Effector memory CD4-positive, alpha-beta T cell (primary cell): ENCODE measurements at regions not wholly inside any gene's neighbourhood (a gene's known extent, or its start where the extent isn't known, plus 50 kb on each side); places are given as distances from the start of the nearest gene placed in this dataset.

ENCODE experiments used
- DNase-seq, 3 donors: peaks; one replicate each; pipeline ENCODE4 v3.0.0-alpha.2; 2020
- H3K27ac ChIP-seq: 2 replicates; pipeline ENCODE4 v1.7.0; 2013; ENCODE audit warnings: mild to moderate bottlenecking, low read length, moderate library complexity; ENCODE audit not compliant: insufficient read depth, poor library complexity, severe bottlenecking
- H3K27me3 ChIP-seq: replicated peaks from 2 replicates; pipeline ENCODE4 v1.7.0; 2013; ENCODE audit warnings: mild to moderate bottlenecking, low read length; ENCODE audit not compliant: insufficient read depth, control insufficient read depth, poor library complexity, severe bottlenecking
- H3K36me3 ChIP-seq: 2 replicates; pipeline ENCODE4 v1.7.0; 2013; ENCODE audit warnings: mild to moderate bottlenecking, low read length, moderate library complexity; ENCODE audit not compliant: control insufficient read depth, insufficient read depth
- H3K4me1 ChIP-seq: 2 replicates; pipeline ENCODE4 v1.7.0; 2013; ENCODE audit warnings: low read length, mild to moderate bottlenecking; ENCODE audit not compliant: control insufficient read depth, insufficient read depth, poor library complexity, severe bottlenecking
- H3K4me3 ChIP-seq: 2 replicates; pipeline ENCODE4 v1.7.0; 2013; ENCODE audit warnings: low read length, low read depth, mild to moderate bottlenecking; ENCODE audit not compliant: insufficient read depth, poor library complexity, severe bottlenecking
- H3K9me3 ChIP-seq: 2 replicates; pipeline ENCODE4 v1.7.0; 2013; ENCODE audit warnings: mild to moderate bottlenecking, low read length, moderate library complexity; ENCODE audit not compliant: control insufficient read depth

DNA sequence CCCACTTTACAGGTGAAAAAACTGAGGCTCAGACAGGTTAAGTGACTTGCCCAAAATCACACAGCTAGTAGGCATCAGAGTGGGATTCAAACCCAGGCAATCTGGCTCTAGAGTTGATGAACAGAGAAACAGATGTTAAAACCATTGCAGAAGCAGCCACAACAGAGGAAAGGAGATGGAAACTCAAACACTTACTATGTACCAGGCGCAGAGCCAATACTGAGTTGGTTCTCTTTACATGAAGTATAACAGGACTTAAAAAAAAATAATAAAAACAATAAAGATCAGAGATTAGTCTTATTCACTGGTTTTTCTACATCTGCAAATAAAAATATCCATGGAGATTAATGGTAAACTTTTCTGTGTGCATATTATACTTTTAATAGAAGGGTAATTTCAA, 84.9 kb upstream of the SPATA12 start:
- H3K4me3 ChIP-seq = no peak overlapping the region
- no peaks in the 10 kb centered on the region for H3K36me3 ChIP-seq
- no peak overlapping the region for H3K27ac ChIP-seq
- H3K27me3 ChIP-seq = no peaks in the 10 kb centered on the region
- H3K4me1 ChIP-seq = no peaks in the 10 kb centered on the region
- H3K9me3 ChIP-seq = no peaks in the 10 kb centered on the region
- no peak for DNase-seq

- H3K4me3 ChIP-seq = no peak overlapping the region
- H3K27me3 ChIP-seq = no peaks in the 10 kb centered on the region
- no peaks in the 10 kb centered on the region for H3K36me3 ChIP-seq
- H3K27ac ChIP-seq = no peak overlapping the region
- H3K4me1 ChIP-seq = no peaks in the 10 kb centered on the region
- H3K9me3 ChIP-seq = no peaks in the 10 kb centered on the region
- no peak for DNase-seq
Observed at GRCh38 chr3:56974247-56974930, 86.1 kb upstream of the SPATA12 start.

DNA sequence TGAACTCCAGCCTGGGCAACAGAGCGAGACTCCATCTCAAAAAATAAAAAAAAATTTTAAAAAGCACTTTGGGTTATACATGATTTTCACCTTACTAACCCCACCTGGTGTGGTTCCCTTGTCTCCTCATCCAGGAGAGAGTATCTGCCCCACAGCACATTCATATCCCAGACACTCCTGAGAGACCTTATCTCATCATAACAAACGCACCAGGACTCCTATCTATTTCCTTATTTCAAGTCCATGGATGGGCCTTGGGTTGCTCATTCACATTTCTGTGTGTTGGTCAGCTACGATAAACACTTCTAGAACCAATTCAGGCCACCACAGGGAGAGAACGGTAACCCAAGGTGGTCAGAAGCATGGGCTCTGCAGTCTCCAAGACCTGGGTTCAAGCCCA, 88.6 kb upstream of the SPATA12 start:
- H3K27me3 ChIP-seq = no peaks in the 10 kb centered on the region
- no peaks in the 10 kb centered on the region for H3K9me3 ChIP-seq
- no peak overlapping the region for H3K27ac ChIP-seq
- no peak for DNase-seq
- no peaks in the 10 kb centered on the region for H3K4me1 ChIP-seq
- H3K4me3 ChIP-seq = no peak overlapping the region
- no peaks in the 10 kb centered on the region for H3K36me3 ChIP-seq

GRCh38 chr3:56971261-56971660, 89.2 kb upstream of the SPATA12 start:
- Histone ChIP-seq H3K9me3 (no peaks in the 10 kb centered on the region), H3K27ac (no peak overlapping the region), H3K4me3 (no peak overlapping the region), H3K36me3 (no peaks in the 10 kb centered on the region), H3K4me1 (no peaks in the 10 kb centered on the region), H3K27me3 (no peaks in the 10 kb centered on the region)
- DNase-seq = no peak

DNA sequence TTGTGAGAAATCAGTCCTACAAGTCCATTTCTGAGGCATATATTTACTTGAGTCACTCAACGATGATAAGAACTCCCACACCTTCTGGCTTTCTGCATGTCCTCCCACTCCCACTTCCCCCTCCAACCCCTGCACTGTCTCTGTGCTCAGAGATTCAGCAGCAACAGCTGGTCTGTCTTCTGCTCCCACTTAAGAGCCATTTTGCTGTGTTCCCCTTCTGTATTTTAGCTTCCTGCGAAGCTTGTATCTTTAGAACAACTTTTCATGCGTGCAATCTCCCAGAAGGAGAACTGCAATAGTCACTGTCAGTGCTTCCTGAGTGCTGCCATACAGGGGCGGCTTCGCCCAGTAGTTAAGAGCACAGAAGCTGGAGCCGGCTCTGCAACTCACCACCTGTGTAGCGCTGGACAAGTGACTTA, 90.0 kb upstream of the SPATA12 start:
- Histone ChIP-seq H3K36me3 (no peaks in the 10 kb centered on the region), H3K27ac (no peak overlapping the region), H3K4me1 (no peaks in the 10 kb centered on the region), H3K9me3 (no peaks in the 10 kb centered on the region), H3K4me3 (no peak overlapping the region), H3K27me3 (no peaks in the 10 kb centered on the region)
- DNase-seq = no peak

DNA sequence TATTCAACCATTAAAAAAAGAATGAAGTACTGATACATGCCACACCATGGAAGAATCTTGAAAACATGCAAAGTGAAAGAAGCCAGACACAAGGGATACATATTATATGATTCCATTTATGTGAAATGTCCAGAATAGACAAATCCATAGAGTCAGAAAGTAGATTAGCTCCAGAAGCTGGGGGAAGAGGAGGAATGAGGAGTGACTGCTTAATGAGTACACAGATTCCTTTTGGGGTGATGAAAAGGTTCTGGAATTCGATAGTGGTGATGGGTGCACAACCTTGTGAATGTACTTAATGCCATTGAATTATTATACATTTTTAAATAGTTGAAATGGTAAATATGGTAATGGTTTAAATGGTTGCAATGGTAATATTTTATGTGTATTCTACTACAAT, 90.6 kb upstream of the SPATA12 start:
- Histone ChIP-seq H3K4me3 (no peak overlapping the region), H3K27ac (no peak overlapping the region), H3K4me1 (no peaks in the 10 kb centered on the region), H3K36me3 (no peaks in the 10 kb centered on the region), H3K9me3 (no peaks in the 10 kb centered on the region), H3K27me3 (no peaks in the 10 kb centered on the region)
- DNase-seq = no peak

DNA sequence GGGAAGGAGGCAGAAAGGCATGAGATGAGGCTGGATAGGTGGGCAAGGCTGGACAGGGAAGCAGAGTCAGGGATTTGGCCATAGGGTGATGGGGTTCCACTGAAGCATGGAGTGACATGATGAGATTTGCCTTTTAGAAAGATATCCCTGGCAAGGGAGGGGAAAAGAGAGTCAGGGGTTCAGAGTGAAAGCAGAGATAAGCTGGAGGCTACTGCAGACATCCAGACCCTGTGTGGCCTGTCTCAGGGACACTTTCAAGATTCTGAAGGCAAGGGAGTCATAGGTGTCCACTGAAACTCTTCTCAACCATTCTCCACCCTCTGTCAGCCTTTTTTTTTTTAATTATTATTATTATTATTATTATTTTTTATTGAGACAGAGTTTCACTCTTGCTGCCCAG, 94.0 kb upstream of the SPATA12 start:
- Histone ChIP-seq H3K27me3 (no peaks in the 10 kb centered on the region), H3K36me3 (no peaks in the 10 kb centered on the region), H3K9me3 (no peaks in the 10 kb centered on the region), H3K27ac (no peak overlapping the region), H3K4me3 (no peak overlapping the region), H3K4me1 (no peaks in the 10 kb centered on the region)
- DNase-seq = no peak

- H3K27ac ChIP-seq = no peak overlapping the region
- H3K9me3 ChIP-seq = no peaks in the 10 kb centered on the region
- no peak overlapping the region for H3K4me3 ChIP-seq
- H3K27me3 ChIP-seq = no peaks in the 10 kb centered on the region
- H3K4me1 ChIP-seq = no peaks in the 10 kb centered on the region
- DNase-seq = no peak
- no peaks in the 10 kb centered on the region for H3K36me3 ChIP-seq
Observed at GRCh38 chr3:56966104-56966503, 94.4 kb upstream of the SPATA12 start.

DNA sequence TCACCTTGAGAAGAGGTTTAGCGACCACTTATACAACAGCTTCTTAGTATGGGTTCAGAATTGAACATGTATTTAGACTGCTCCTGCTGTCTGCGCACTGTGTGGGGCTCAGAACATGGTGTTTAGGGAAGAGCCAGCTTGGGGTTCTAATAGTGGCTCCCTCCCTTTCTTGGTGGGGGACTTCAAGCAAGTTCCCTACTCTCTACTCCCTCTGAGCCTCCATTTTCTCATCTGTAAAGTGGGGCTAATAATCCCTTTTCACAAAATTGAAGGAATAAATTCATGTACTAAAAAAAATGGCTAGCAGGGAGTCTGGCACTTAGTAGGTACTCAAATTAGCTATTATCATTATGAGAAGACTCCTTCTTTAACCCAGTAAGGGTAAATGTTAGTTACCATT, 97.5 kb upstream of the SPATA12 start:
- no peak for DNase-seq
- H3K4me1 ChIP-seq = no peaks in the 10 kb centered on the region
- H3K9me3 ChIP-seq = no peaks in the 10 kb centered on the region
- no peak overlapping the region for H3K4me3 ChIP-seq
- no peak overlapping the region for H3K27ac ChIP-seq
- no peaks in the 10 kb centered on the region for H3K36me3 ChIP-seq
- H3K27me3 ChIP-seq = no peaks in the 10 kb centered on the region

- no peak overlapping the region for H3K27ac ChIP-seq
- no peaks in the 10 kb centered on the region for H3K36me3 ChIP-seq
- no peaks in the 10 kb centered on the region for H3K27me3 ChIP-seq
- no peak overlapping the region for H3K4me3 ChIP-seq
- H3K4me1 ChIP-seq = no peaks in the 10 kb centered on the region
- no peak for DNase-seq
- no peaks in the 10 kb centered on the region for H3K9me3 ChIP-seq
Observed at GRCh38 chr3:56962206-56962605, 98.3 kb upstream of the SPATA12 start.
